WTC11 (cell line): ENCODE measurements at regions not wholly inside any gene's neighbourhood (a gene's known extent, or its start where the extent isn't known, plus 50 kb on each side); places are given as distances from the start of the nearest gene placed in this dataset.

ENCODE experiments used
- ATAC-seq: fragments of 200-7000 bp; cut with Tn5 transposase; 2 replicates; pipeline ENCODE4 v1.10.0; 2021; ENCODE audit warnings: mild to moderate bottlenecking, moderate library complexity
- CTCF ChIA-PET: fragments of 300-600 bp; sonication (Branson Sonifier 250); formaldehyde crosslinking; loops from one replicate; lab custom pipeline; 2021; ENCODE audit warnings: antibody characterized with exemption; lab: Charles Lee
- POLR2A ChIA-PET: fragments of 350-600 bp; sonication (Branson Sonifier 250); formaldehyde crosslinking; loops from one replicate; lab custom pipeline; 2021; ENCODE audit warnings: antibody characterized with exemption; lab: Charles Lee
- DNase-seq: peaks from one replicate; pipeline ENCODE4 v3.0.0; 2021; ENCODE audit warnings: low spot score
- H3K27ac Mint-ChIP-seq: 2 replicates; pipeline ENCODE4 v1.8.0; 2021; ENCODE audit warnings: mixed read lengths
- H3K27me3 Mint-ChIP-seq: 2 replicates; pipeline ENCODE4 v1.8.0; 2021; ENCODE audit warnings: low read depth, mild to moderate bottlenecking, moderate library complexity, mixed read lengths
- H3K36me3 Mint-ChIP-seq: 2 replicates; pipeline ENCODE4 v1.8.0; 2021; ENCODE audit warnings: mixed read lengths
- H3K4me1 Mint-ChIP-seq: 2 replicates; pipeline ENCODE4 v1.8.0; 2022; ENCODE audit warnings: mixed read lengths
- H3K4me3 Mint-ChIP-seq: 2 replicates; pipeline ENCODE4 v1.8.0; 2021; ENCODE audit warnings: mild to moderate bottlenecking, moderate library complexity, mixed read lengths
- H3K9me3 Mint-ChIP-seq: 2 replicates; pipeline ENCODE4 v1.8.0; 2021; ENCODE audit warnings: mixed read lengths
- CREM ChIP-seq: sonication (generic); formaldehyde crosslinking; IDR thresholded peaks from 2 replicates; pipeline ENCODE4 v1.8.1; 2022; ENCODE audit warnings: mild to moderate bottlenecking, missing genetic modification reagents, moderate library complexity
- MYBL2 ChIP-seq: sonication (generic); formaldehyde crosslinking; IDR thresholded peaks from 2 replicates; pipeline ENCODE4 v1.8.1; 2023; ENCODE audit warnings: mild to moderate bottlenecking, moderate library complexity, missing genetic modification reagents
- NFATC4 ChIP-seq: fragments of 250-450 bp; sonication (Bioruptor Pico); IDR thresholded peaks from 2 replicates; pipeline ENCODE4 v1.9.0; 2021; ENCODE audit warnings: mild to moderate bottlenecking
- TEAD1 ChIP-seq: sonication (generic); formaldehyde crosslinking; IDR thresholded peaks from 2 replicates; pipeline ENCODE4 v1.8.0; 2022; ENCODE audit warnings: mild to moderate bottlenecking, missing genetic modification reagents
- ZNF317 ChIP-seq: sonication (generic); formaldehyde crosslinking; IDR thresholded peaks from 2 replicates; pipeline ENCODE4 v1.8.1; 2023; ENCODE audit warnings: low read depth, mild to moderate bottlenecking, moderate library complexity, missing genetic modification reagents, borderline replicate concordance
- TF ChIP-seq, protein P1 (sequence below): fragments of 250-450 bp; sonication (Bioruptor Pico); conservative IDR thresholded peaks from 2 replicates; pipeline ENCODE4 v1.9.0; 2021; ENCODE audit warnings: mild to moderate bottlenecking
- TF ChIP-seq, protein P2 (sequence below): sonication (generic); formaldehyde crosslinking; IDR thresholded peaks from 2 replicates; pipeline ENCODE4 v1.8.1; 2023; ENCODE audit warnings: mild to moderate bottlenecking, missing genetic modification reagents, moderate library complexity
- TF ChIP-seq, protein P3 (sequence below): sonication (generic); formaldehyde crosslinking; IDR thresholded peaks from 2 replicates; pipeline ENCODE4 v1.8.0; 2023; ENCODE audit warnings: mild to moderate bottlenecking, missing genetic modification reagents
- TF ChIP-seq, protein P4 (sequence below): sonication (generic); formaldehyde crosslinking; IDR thresholded peaks from 2 replicates; pipeline ENCODE4 v1.8.1; 2022; ENCODE audit warnings: mild to moderate bottlenecking, missing genetic modification reagents, moderate library complexity, borderline replicate concordance
- TF ChIP-seq, protein P5 (sequence below): sonication (generic); formaldehyde crosslinking; IDR thresholded peaks from 2 replicates; pipeline ENCODE4 v1.8.0; 2022; ENCODE audit warnings: mild to moderate bottlenecking, missing genetic modification reagents
- TF ChIP-seq, protein P6 (sequence below): fragments of 250-450 bp; sonication (Bioruptor Pico); IDR thresholded peaks from 2 replicates; pipeline ENCODE4 v1.9.0; 2021; ENCODE audit warnings: mild to moderate bottlenecking
- TF ChIP-seq, protein P7 (sequence below): sonication (generic); formaldehyde crosslinking; IDR thresholded peaks from 2 replicates; pipeline ENCODE4 v1.8.1; 2022; ENCODE audit warnings: low read depth, mild to moderate bottlenecking, moderate library complexity, missing genetic modification reagents, borderline replicate concordance
- TF ChIP-seq, protein P8 (sequence below): sonication (generic); formaldehyde crosslinking; conservative IDR thresholded peaks from 2 replicates; pipeline ENCODE4 v1.8.1; 2023; ENCODE audit warnings: mild to moderate bottlenecking, low read depth, missing genetic modification reagents, moderate library complexity
- TF ChIP-seq, protein P9 (sequence below): sonication (generic); formaldehyde crosslinking; IDR thresholded peaks from 2 replicates; pipeline ENCODE4 v1.8.1; 2023; ENCODE audit warnings: mild to moderate bottlenecking, moderate library complexity, missing genetic modification reagents

DNA sequence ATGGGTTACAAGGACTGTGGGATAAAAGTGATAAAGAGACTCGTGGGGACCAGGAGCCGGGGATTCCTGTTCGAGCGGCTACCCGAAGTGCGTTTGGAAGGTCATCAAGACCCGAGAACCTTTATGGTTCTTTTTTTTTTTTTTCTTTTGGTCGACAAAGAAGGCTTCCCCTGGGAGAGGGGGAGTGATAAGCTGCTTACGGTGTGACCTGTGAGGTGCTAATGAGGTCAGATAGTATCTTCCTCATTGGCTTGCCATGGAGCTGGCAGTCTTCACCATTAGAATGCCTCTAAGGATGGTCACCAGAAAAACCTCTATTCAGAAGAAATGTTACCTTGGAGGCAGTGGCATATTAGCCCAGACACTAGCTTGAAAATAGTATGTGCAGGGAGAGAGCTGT is 92.3 kb upstream of the STEAP4 start (continued):
- TF ChIP-seq, protein P1, sequence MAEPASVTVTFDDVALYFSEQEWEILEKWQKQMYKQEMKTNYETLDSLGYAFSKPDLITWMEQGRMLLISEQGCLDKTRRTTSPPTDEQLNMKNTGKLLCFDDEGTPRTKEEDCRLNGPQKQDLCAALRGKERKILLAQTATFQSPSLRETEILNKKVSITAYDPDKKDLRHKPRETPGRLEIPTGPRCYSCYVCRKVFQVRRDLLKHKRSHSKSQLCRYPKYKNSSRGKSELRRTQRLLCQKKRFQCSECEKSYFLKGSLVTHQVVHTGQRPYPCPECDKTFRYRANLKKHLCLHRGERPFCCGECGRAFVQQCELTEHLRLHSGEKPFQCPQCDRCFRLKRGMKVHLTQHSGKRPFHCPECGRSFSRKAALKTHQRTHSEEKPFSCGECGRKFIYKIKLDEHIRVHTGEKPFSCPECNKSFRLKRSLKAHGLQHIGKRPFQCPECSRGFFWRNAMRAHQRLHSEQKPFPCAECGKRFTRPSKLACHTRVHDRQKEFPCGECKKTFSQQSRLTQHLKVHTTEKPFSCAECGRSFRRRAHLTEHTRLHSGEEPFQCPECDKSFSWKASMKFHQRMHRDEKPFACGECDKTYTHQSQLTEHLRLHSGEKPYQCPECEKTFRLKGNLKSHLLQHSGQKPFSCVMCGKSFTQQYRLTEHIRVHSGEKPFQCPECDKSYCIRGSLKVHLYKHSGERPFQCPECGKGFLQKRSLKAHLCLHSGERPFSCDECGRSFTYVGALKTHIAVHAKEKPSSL (CRISPR knock-in tag) = no peak
- TF ChIP-seq ZNF317 (CRISPR knock-in tag) (no peak), TEAD1 (CRISPR knock-in tag) (no peak), NFATC4 (no peak)
- TF ChIP-seq, protein P2, sequence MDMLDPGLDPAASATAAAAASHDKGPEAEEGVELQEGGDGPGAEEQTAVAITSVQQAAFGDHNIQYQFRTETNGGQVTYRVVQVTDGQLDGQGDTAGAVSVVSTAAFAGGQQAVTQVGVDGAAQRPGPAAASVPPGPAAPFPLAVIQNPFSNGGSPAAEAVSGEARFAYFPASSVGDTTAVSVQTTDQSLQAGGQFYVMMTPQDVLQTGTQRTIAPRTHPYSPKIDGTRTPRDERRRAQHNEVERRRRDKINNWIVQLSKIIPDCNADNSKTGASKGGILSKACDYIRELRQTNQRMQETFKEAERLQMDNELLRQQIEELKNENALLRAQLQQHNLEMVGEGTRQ (CRISPR knock-in tag) = no peak
- TF ChIP-seq, protein P3, sequence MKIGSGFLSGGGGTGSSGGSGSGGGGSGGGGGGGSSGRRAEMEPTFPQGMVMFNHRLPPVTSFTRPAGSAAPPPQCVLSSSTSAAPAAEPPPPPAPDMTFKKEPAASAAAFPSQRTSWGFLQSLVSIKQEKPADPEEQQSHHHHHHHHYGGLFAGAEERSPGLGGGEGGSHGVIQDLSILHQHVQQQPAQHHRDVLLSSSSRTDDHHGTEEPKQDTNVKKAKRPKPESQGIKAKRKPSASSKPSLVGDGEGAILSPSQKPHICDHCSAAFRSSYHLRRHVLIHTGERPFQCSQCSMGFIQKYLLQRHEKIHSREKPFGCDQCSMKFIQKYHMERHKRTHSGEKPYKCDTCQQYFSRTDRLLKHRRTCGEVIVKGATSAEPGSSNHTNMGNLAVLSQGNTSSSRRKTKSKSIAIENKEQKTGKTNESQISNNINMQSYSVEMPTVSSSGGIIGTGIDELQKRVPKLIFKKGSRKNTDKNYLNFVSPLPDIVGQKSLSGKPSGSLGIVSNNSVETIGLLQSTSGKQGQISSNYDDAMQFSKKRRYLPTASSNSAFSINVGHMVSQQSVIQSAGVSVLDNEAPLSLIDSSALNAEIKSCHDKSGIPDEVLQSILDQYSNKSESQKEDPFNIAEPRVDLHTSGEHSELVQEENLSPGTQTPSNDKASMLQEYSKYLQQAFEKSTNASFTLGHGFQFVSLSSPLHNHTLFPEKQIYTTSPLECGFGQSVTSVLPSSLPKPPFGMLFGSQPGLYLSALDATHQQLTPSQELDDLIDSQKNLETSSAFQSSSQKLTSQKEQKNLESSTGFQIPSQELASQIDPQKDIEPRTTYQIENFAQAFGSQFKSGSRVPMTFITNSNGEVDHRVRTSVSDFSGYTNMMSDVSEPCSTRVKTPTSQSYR (CRISPR knock-in tag) = no peak
- TF ChIP-seq, protein P4, sequence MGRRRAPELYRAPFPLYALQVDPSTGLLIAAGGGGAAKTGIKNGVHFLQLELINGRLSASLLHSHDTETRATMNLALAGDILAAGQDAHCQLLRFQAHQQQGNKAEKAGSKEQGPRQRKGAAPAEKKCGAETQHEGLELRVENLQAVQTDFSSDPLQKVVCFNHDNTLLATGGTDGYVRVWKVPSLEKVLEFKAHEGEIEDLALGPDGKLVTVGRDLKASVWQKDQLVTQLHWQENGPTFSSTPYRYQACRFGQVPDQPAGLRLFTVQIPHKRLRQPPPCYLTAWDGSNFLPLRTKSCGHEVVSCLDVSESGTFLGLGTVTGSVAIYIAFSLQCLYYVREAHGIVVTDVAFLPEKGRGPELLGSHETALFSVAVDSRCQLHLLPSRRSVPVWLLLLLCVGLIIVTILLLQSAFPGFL = no peak

DNA sequence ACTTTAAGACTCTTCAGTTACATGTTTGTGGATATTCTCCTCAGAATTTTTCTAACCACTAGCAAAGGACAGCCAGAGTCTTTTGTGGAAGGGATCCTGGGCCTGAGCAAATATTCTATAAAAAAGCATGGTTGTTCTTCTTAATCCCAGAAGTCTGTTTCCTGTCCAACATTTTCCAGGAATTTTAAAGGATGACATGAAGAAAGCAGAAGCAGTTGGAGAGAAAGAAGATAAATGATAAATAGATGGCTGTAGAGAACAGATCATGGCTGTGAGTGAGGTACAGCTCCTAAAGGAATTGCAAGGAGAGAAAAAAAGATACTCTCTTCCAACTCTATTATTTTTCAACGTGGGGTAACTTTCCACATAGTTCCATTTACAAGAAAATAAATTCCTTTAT is 91.8 kb upstream of the STEAP4 start:
- no peaks in the 10 kb centered on the region for H3K9me3 Mint-ChIP-seq
- H3K27me3 Mint-ChIP-seq = no peaks in the 10 kb centered on the region
- ATAC-seq = no peak
- DNase-seq = no peak
- ChIA-PET CTCF (interaction anchor here (1.1 to 1.5 kb wide), 2 partner anchors 20 to 53 kb away, joined by 3 to 9 read pairs; no protein-coding TSS in a partner anchor), POLR2A (no interaction called here)
- no peak overlapping the region for H3K4me3 Mint-ChIP-seq
- no peaks in the 10 kb centered on the region for H3K36me3 Mint-ChIP-seq
- TF ChIP-seq MYBL2 (CRISPR knock-in tag) (no peak), TEAD1 (CRISPR knock-in tag) (no peak)
- TF ChIP-seq, protein P5, sequence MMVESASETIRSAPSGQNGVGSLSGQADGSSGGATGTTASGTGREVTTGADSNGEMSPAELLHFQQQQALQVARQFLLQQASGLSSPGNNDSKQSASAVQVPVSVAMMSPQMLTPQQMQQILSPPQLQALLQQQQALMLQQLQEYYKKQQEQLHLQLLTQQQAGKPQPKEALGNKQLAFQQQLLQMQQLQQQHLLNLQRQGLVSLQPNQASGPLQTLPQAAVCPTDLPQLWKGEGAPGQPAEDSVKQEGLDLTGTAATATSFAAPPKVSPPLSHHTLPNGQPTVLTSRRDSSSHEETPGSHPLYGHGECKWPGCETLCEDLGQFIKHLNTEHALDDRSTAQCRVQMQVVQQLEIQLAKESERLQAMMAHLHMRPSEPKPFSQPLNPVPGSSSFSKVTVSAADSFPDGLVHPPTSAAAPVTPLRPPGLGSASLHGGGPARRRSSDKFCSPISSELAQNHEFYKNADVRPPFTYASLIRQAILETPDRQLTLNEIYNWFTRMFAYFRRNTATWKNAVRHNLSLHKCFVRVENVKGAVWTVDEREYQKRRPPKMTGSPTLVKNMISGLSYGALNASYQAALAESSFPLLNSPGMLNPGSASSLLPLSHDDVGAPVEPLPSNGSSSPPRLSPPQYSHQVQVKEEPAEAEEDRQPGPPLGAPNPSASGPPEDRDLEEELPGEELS (CRISPR knock-in tag) = no peak
- TF ChIP-seq, protein P6, sequence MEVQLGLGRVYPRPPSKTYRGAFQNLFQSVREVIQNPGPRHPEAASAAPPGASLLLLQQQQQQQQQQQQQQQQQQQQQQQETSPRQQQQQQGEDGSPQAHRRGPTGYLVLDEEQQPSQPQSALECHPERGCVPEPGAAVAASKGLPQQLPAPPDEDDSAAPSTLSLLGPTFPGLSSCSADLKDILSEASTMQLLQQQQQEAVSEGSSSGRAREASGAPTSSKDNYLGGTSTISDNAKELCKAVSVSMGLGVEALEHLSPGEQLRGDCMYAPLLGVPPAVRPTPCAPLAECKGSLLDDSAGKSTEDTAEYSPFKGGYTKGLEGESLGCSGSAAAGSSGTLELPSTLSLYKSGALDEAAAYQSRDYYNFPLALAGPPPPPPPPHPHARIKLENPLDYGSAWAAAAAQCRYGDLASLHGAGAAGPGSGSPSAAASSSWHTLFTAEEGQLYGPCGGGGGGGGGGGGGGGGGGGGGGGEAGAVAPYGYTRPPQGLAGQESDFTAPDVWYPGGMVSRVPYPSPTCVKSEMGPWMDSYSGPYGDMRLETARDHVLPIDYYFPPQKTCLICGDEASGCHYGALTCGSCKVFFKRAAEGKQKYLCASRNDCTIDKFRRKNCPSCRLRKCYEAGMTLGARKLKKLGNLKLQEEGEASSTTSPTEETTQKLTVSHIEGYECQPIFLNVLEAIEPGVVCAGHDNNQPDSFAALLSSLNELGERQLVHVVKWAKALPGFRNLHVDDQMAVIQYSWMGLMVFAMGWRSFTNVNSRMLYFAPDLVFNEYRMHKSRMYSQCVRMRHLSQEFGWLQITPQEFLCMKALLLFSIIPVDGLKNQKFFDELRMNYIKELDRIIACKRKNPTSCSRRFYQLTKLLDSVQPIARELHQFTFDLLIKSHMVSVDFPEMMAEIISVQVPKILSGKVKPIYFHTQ (CRISPR knock-in tag) = no peak
- H3K27ac Mint-ChIP-seq = no peak overlapping the region
- peaks cover 20% of the 10 kb centered on the region for H3K4me1 Mint-ChIP-seq

DNA sequence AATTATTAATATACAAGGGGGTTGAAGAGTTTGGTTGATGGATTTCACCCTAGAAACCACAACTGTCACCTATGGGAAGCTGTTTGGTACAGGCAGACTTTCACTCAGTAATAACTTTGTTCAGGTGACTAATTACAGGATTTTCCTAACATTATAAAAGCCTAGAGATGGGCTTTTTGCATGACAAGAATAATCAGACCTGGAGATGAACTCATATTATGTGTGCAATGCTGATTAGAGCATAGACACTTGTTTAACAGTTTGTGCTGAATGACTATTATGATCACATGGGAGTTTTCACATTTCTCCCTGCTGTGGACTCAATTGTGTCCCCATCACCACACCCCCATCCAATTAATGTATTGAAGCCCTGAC is 90.2 kb upstream of the STEAP4 start:
- Mint-ChIP-seq H3K36me3 (no peaks in the 10 kb centered on the region), H3K27ac (no peak overlapping the region), H3K27me3 (no peaks in the 10 kb centered on the region), H3K9me3 (no peaks in the 10 kb centered on the region), H3K4me1 (peaks cover 20% of the 10 kb centered on the region), H3K4me3 (no peak overlapping the region)
- DNase-seq (no peak), ATAC-seq (no peak)
- CTCF ChIA-PET = no interaction called here
- POLR2A ChIA-PET = no interaction called here
- TF ChIP-seq CREM (CRISPR knock-in tag) = no peak
- TF ChIP-seq, protein P7, sequence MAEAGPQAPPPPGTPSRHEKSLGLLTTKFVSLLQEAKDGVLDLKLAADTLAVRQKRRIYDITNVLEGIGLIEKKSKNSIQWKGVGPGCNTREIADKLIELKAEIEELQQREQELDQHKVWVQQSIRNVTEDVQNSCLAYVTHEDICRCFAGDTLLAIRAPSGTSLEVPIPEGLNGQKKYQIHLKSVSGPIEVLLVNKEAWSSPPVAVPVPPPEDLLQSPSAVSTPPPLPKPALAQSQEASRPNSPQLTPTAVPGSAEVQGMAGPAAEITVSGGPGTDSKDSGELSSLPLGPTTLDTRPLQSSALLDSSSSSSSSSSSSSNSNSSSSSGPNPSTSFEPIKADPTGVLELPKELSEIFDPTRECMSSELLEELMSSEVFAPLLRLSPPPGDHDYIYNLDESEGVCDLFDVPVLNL (CRISPR knock-in tag) = no peak
- TF ChIP-seq, protein P8, sequence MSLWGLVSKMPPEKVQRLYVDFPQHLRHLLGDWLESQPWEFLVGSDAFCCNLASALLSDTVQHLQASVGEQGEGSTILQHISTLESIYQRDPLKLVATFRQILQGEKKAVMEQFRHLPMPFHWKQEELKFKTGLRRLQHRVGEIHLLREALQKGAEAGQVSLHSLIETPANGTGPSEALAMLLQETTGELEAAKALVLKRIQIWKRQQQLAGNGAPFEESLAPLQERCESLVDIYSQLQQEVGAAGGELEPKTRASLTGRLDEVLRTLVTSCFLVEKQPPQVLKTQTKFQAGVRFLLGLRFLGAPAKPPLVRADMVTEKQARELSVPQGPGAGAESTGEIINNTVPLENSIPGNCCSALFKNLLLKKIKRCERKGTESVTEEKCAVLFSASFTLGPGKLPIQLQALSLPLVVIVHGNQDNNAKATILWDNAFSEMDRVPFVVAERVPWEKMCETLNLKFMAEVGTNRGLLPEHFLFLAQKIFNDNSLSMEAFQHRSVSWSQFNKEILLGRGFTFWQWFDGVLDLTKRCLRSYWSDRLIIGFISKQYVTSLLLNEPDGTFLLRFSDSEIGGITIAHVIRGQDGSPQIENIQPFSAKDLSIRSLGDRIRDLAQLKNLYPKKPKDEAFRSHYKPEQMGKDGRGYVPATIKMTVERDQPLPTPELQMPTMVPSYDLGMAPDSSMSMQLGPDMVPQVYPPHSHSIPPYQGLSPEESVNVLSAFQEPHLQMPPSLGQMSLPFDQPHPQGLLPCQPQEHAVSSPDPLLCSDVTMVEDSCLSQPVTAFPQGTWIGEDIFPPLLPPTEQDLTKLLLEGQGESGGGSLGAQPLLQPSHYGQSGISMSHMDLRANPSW = no peak
- TF ChIP-seq, protein P9, sequence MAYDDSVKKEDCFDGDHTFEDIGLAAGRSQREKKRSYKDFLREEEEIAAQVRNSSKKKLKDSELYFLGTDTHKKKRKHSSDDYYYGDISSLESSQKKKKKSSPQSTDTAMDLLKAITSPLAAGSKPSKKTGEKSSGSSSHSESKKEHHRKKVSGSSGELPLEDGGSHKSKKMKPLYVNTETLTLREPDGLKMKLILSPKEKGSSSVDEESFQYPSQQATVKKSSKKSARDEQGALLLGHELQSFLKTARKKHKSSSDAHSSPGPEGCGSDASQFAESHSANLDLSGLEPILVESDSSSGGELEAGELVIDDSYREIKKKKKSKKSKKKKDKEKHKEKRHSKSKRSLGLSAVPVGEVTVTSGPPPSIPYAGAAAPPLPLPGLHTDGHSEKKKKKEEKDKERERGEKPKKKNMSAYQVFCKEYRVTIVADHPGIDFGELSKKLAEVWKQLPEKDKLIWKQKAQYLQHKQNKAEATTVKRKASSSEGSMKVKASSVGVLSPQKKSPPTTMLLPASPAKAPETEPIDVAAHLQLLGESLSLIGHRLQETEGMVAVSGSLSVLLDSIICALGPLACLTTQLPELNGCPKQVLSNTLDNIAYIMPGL (CRISPR knock-in tag) = no peak
